Panc1 (cell line): ENCODE measurements at regions not wholly inside any gene's neighbourhood (a gene's known extent, or its start where the extent isn't known, plus 50 kb on each side); places are given as distances from the start of the nearest gene placed in this dataset.
A peak's percentile ranks its signal among the peaks of the same experiment; 100 is the strongest.

Source experiments
- ATAC-seq: fragments of 200-7000 bp; cut with Tn5 transposase; 2 replicates; pipeline ENCODE4 v1.9.1; 2020; ENCODE audit warnings: mild to moderate bottlenecking, moderate library complexity
- BruUV-seq: library from RNA; stranded (reverse); fragments of 400-500 nt; replicated peaks from 2 replicates; lab custom pipeline; 2021; lab: Mats Ljungman, UMichigan
- CTCF ChIA-PET: fragments of 300-600 bp; sonication (Branson Sonifier 250); formaldehyde crosslinking; loops from one replicate; lab custom pipeline; 2022; ENCODE audit warnings: antibody characterized with exemption; lab: Charles Lee
- POLR2A ChIA-PET: fragments of 300-600 bp; sonication (Branson Sonifier 250); formaldehyde crosslinking; loops from one replicate; lab custom pipeline; 2022; ENCODE audit warnings: antibody characterized with exemption; lab: Charles Lee
- DNase-seq: peaks from one replicate; pipeline ENCODE4 v3.0.0-alpha.2; 2010; ENCODE audit warnings: low read depth, low spot score
- H3K27ac ChIP-seq: 2 replicates; pipeline ENCODE4 v1.5.1; 2011; ENCODE audit warnings: mild to moderate bottlenecking, low read length, inconsistent platforms
- H3K27me3 ChIP-seq: fragments of 200-500 bp; sonication (Bioruptor generic); 2 replicates; pipeline ENCODE4 v1.6.0; 2014; ENCODE audit warnings: low read length, inconsistent platforms; ENCODE audit not compliant: control insufficient read depth, insufficient read depth
- H3K36me3 ChIP-seq: fragments of 200-500 bp; sonication (Bioruptor generic); 2 replicates; pipeline ENCODE4 v1.5.1; 2014; ENCODE audit warnings: inconsistent platforms, mild to moderate bottlenecking, low read length, moderate library complexity; ENCODE audit not compliant: control insufficient read depth, insufficient read depth
- H3K4me1 ChIP-seq: 2 replicates; pipeline ENCODE4 v1.5.1; 2011; ENCODE audit warnings: inconsistent platforms, mild to moderate bottlenecking, low read length, moderate library complexity; ENCODE audit not compliant: control insufficient read depth, insufficient read depth
- H3K4me3 ChIP-seq, 2 experiments: 2 replicates each; pipeline ENCODE4 v1.5.1; 2011 to 2012; ENCODE audit warnings: low read depth in 2 of 2, low read length in 2 of 2, mild to moderate bottlenecking in 2 of 2, inconsistent platforms in 1 of 2, moderate library complexity in 1 of 2
- H3K9me3 ChIP-seq: fragments of 200-500 bp; sonication (Bioruptor generic); 2 replicates; pipeline ENCODE4 v1.5.1; 2014; ENCODE audit warnings: low read depth, mild to moderate bottlenecking, inconsistent platforms, low read length, moderate library complexity; ENCODE audit not compliant: control insufficient read depth, insufficient read depth
- CTCF ChIP-seq: fragments of 450-650 bp; IDR thresholded peaks from 2 replicates; pipeline ENCODE4 v1.5.1; 2017; ENCODE audit warnings: mild to moderate bottlenecking
- POLR2AphosphoS5 ChIP-seq: IDR thresholded peaks from 2 replicates; pipeline ENCODE4 v1.6.1; 2012; ENCODE audit warnings: mild to moderate bottlenecking, low read depth, low read length, moderate library complexity
- SIN3A ChIP-seq: IDR thresholded peaks from 2 replicates; pipeline ENCODE4 v1.6.1; 2012; ENCODE audit warnings: low read depth, mild to moderate bottlenecking, low read length, moderate library complexity, borderline replicate concordance; ENCODE audit not compliant: insufficient read depth
- TCF7L2 ChIP-seq: IDR thresholded peaks from 2 replicates; pipeline ENCODE4 v1.6.1; 2011; ENCODE audit warnings: mild to moderate bottlenecking, low read depth, low read length, inconsistent platforms
- in situ Hi-C: cut with HindIII; loops from 2 replicates; pipeline ENCODE4 v1.10.0; 2016; ENCODE audit warnings: low sequenced_read_pairs, low pct_unique_long_range_greater_than_20kb
- intact Hi-C: fragments of 100-400 bp; cut with micrococcal nuclease; formaldehyde crosslinking; loops from one replicate; pipeline ENCODE4 v1.10.0; 2022; ENCODE audit not compliant: unreplicated experiment
- TF ChIP-seq, protein P1 (sequence below), 2 experiments: IDR thresholded peaks; 2 replicates each; pipeline ENCODE4 v1.6.1; 2011 to 2012; ENCODE audit warnings: low read depth in 2 of 2, control low read depth in 1 of 2, low read length in 1 of 2, mild to moderate bottlenecking in 1 of 2, moderate library complexity in 1 of 2; ENCODE audit not compliant: insufficient read depth in 1 of 2

GRCh38 chr6:170152989-170153388 is 137.9 kb downstream of the DLL1 start:
- ChIA-PET POLR2A (no interaction called here), CTCF (interaction anchor here (0.5 to 0.6 kb wide), 2 partner anchors 23 to 370 kb away, joined by 3 to 4 read pairs; no protein-coding TSS in a partner anchor)
- Histone ChIP-seq H3K27me3 (no peaks in the 10 kb centered on the region), H3K4me3 (no peak overlapping the region), H3K36me3 (no peaks in the 10 kb centered on the region), H3K4me1 (peaks cover 10% of the 10 kb centered on the region), H3K9me3 (no peaks in the 10 kb centered on the region), H3K27ac (no peak overlapping the region)
- intact Hi-C loops = no loop called here
- ATAC-seq = peak; percentile 65
- TF ChIP-seq CTCF (no peak), POLR2AphosphoS5 (no peak), TCF7L2 (no peak), SIN3A (no peak)
- TF ChIP-seq, protein P1, sequence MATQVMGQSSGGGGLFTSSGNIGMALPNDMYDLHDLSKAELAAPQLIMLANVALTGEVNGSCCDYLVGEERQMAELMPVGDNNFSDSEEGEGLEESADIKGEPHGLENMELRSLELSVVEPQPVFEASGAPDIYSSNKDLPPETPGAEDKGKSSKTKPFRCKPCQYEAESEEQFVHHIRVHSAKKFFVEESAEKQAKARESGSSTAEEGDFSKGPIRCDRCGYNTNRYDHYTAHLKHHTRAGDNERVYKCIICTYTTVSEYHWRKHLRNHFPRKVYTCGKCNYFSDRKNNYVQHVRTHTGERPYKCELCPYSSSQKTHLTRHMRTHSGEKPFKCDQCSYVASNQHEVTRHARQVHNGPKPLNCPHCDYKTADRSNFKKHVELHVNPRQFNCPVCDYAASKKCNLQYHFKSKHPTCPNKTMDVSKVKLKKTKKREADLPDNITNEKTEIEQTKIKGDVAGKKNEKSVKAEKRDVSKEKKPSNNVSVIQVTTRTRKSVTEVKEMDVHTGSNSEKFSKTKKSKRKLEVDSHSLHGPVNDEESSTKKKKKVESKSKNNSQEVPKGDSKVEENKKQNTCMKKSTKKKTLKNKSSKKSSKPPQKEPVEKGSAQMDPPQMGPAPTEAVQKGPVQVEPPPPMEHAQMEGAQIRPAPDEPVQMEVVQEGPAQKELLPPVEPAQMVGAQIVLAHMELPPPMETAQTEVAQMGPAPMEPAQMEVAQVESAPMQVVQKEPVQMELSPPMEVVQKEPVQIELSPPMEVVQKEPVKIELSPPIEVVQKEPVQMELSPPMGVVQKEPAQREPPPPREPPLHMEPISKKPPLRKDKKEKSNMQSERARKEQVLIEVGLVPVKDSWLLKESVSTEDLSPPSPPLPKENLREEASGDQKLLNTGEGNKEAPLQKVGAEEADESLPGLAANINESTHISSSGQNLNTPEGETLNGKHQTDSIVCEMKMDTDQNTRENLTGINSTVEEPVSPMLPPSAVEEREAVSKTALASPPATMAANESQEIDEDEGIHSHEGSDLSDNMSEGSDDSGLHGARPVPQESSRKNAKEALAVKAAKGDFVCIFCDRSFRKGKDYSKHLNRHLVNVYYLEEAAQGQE (IDR thresholded peaks at IDR 0.05; ENCODE audit: insufficient read depth in 1 of 2, low read depth in 2 of 2, low read length in 1 of 2) = no peak
- BruUV-seq = no TSS peak
- DNase-seq = no peak
- in situ Hi-C loops = no loop called here

DNA sequence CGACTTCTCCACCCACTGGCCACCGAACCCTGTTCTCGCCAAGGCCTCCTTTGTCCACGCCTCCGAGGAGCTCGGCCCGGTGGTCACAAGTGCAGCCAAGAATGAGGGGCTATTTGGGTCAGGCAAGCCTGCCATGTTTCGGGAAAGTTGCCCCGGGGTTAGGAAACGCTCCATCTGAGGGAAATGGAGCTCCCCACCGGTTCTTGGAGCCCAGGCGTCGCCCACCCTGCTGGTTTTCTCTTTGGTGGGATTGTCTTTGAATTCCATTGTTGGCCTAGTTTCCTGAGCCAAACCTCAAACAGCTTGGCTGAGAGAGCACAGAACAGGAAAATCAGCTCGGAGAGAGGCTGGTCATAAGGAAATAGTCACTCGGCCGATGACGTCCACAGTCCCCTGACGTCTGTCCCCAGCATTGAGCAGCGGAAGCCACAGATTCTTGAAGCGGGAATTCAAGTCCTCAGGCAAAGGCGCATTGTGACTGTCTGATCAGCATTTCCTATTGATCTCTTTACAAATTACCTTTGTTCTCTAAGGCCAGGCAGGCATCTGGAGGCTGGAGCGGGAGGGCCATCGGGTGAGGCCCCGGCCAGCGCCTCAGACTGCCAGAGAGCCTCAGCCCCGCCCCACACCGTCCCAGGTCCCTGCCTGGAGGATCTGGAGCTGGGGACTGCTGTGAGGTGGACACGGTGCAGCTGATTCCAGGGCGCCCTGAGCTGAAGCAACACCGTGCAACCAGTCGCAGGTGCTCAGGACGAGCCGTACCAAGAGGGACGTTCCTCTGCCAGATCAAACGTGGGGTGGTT is 138.6 kb downstream of the DLL1 start:
- no peaks in the 10 kb centered on the region for H3K27me3 ChIP-seq
- no peak overlapping the region for H3K4me3 ChIP-seq
- ChIA-PET CTCF (interaction anchor here (0.6 kb wide), 1 partner anchor 369 kb away, joined by 4 read pairs; no protein-coding TSS in a partner anchor), POLR2A (no interaction called here)
- TF ChIP-seq, protein P1 (IDR thresholded peaks at IDR 0.05; ENCODE audit: insufficient read depth in 1 of 2, low read depth in 2 of 2, low read length in 1 of 2) = no peak
- TF ChIP-seq CTCF (no peak), POLR2AphosphoS5 (no peak), TCF7L2 (no peak), SIN3A (no peak)
- in situ Hi-C loops (no loop called here), intact Hi-C loops (no loop called here)
- no TSS peak for BruUV-seq
- no peaks in the 10 kb centered on the region for H3K36me3 ChIP-seq
- no peak overlapping the region for H3K27ac ChIP-seq
- H3K4me1 ChIP-seq = peaks cover 10% of the 10 kb centered on the region
- no peak for DNase-seq
- no peaks in the 10 kb centered on the region for H3K9me3 ChIP-seq
- peak; percentile 31; the same call in 1 of the 2 replicates for ATAC-seq
